Activated CD4-positive, alpha-beta memory T cell treated with anti-CD3 and anti-CD28 coated beads for 36 hours (primary cell): ENCODE measurements at regions not wholly inside any gene's neighbourhood (a gene's known extent, or its start where the extent isn't known, plus 50 kb on each side); places are given as distances from the start of the nearest gene placed in this dataset.

Experiments
- CTCF ChIA-PET: fragments of 350-600 bp; sonication (Branson Sonifier 250); formaldehyde crosslinking; loops from one replicate; lab custom pipeline; 2021; ENCODE audit warnings: antibody characterized with exemption, inconsistent platforms; lab: Charles Lee
- POLR2A ChIA-PET: fragments of 350-600 bp; sonication (Branson Sonifier 250); formaldehyde crosslinking; loops from one replicate; lab custom pipeline; 2021; ENCODE audit warnings: antibody characterized with exemption; lab: Charles Lee
- DNase-seq: peaks from one replicate; pipeline ENCODE4 v3.0.0-alpha.2; 2020
- H3K27ac Mint-ChIP-seq: one replicate; pipeline ENCODE4 v1.8.0; 2021; ENCODE audit warnings: mixed read lengths
- H3K27me3 Mint-ChIP-seq: one replicate; pipeline ENCODE4 v1.8.0; 2021; ENCODE audit warnings: mixed read lengths
- H3K36me3 Mint-ChIP-seq: one replicate; pipeline ENCODE4 v1.8.0; 2021; ENCODE audit warnings: mixed read lengths
- H3K4me1 Mint-ChIP-seq: one replicate; pipeline ENCODE4 v1.8.0; 2021; ENCODE audit warnings: low read depth, mixed read lengths
- H3K4me3 Mint-ChIP-seq: one replicate; pipeline ENCODE4 v1.8.0; 2021; ENCODE audit warnings: mild to moderate bottlenecking, mixed read lengths
- H3K9me3 Mint-ChIP-seq: one replicate; pipeline ENCODE4 v1.8.0; 2021; ENCODE audit warnings: mixed read lengths
- intact Hi-C: fragments of 100-400 bp; cut with micrococcal nuclease; formaldehyde crosslinking; loops from one replicate; pipeline ENCODE4 v1.15.1; 2023

DNA sequence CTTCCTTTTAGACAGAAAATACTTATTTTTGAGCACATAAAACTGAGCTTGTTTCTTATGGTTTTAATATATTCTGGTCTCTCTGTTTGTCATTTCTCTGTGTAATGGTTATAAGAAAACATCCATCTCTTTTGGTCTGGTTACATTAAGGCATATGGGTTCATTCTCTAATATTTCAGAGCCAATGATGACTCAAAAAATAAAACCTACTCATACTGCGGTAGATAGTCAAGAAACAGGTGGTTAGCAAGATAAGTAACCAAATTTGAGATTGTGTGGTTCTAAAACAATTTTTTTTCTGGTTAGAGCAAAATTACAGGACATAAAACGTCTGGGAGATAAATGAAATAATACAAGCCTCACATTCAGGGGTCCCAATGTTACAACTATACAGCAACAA lies 654.5 kb downstream of the STIM2 start:
- H3K36me3 Mint-ChIP-seq, result no peaks in the 10 kb centered on the region
- POLR2A ChIA-PET, result no interaction called here
- no peaks in the 10 kb centered on the region for H3K27me3 Mint-ChIP-seq
- H3K9me3 Mint-ChIP-seq, result peaks cover 4% of the 10 kb centered on the region
- CTCF ChIA-PET, result no interaction called here
- H3K4me3 Mint-ChIP-seq, result no peak overlapping the region
- intact Hi-C loops, result no loop called here
- H3K27ac Mint-ChIP-seq, result no peak overlapping the region
- no peak for DNase-seq
- no peaks in the 10 kb centered on the region for H3K4me1 Mint-ChIP-seq

DNA sequence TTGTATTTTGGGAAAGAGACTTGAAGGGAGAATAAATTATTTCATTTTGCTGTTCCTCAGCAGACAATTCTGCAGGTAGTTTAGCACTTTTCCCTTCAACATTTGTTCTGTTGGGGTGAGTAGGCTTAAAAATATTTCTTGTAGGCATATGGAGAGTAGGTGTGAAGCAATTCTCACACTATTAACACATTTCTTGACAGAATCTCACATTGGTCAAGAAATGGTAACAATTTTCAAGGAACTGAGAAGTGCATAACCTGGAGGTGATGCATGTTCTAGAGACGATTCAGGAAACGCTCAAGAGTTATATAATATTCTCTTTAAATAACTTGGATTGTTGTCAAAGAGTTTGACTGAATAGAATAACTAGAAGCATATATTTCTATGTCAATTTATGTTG lies 658.2 kb downstream of the STIM2 start:
- no peaks in the 10 kb centered on the region for H3K36me3 Mint-ChIP-seq
- ChIA-PET POLR2A (no interaction called here), CTCF (no interaction called here)
- H3K4me1 Mint-ChIP-seq, result no peaks in the 10 kb centered on the region
- H3K9me3 Mint-ChIP-seq, result no peaks in the 10 kb centered on the region
- intact Hi-C loops, result no loop called here
- H3K4me3 Mint-ChIP-seq, result no peak overlapping the region
- H3K27me3 Mint-ChIP-seq, result no peaks in the 10 kb centered on the region
- H3K27ac Mint-ChIP-seq, result no peak overlapping the region
- DNase-seq, result no peak

DNA sequence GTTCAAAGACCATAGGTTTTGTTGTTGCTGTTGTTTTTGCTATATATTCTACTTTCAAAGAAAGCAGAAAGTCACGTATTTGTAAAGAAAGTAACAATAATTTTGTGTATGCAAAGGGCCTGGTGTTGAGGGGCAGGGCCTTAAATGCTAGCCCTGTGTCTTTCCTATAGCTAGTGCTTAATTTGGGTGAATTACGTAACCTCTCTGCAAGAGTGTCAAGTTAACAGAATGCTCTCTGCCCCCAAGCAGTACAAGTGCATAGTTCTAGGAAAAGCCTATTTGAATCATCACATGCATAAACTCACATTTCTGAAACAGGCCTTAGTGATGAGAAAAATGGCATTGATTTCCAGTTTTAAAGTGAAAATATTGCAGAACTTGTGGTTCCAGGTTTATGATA lies 663.6 kb downstream of the STIM2 start:
- no peak overlapping the region for H3K27ac Mint-ChIP-seq
- CTCF ChIA-PET, result no interaction called here
- intact Hi-C loops, result no loop called here
- no peaks in the 10 kb centered on the region for H3K27me3 Mint-ChIP-seq
- POLR2A ChIA-PET, result no interaction called here
- H3K9me3 Mint-ChIP-seq, result peaks cover 2% of the 10 kb centered on the region
- no peak overlapping the region for H3K4me3 Mint-ChIP-seq
- no peak for DNase-seq
- no peaks in the 10 kb centered on the region for H3K4me1 Mint-ChIP-seq
- no peaks in the 10 kb centered on the region for H3K36me3 Mint-ChIP-seq

DNA sequence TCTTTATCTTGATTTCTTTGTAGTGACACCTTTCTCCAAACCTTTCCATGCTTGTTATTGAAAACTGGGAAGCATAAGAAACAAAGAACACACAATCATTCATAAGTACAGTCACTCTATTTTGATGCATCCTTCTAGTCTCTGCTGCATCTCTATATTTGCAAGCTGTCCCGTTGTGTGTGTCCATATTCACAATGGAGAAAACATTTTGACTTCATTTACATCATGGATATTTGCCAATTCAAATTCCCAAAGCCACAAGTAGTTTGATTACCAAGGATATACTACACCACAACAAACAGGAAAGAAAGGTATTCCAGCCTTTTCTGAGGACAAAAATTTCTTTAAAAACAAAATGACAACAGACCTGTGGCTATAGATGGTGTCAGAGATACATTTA lies 673.8 kb downstream of the STIM2 start:
- ChIA-PET POLR2A (no interaction called here), CTCF (no interaction called here)
- H3K4me1 Mint-ChIP-seq, result no peaks in the 10 kb centered on the region
- intact Hi-C loops, result no loop called here
- no peak for DNase-seq
- H3K27ac Mint-ChIP-seq, result no peak overlapping the region
- H3K4me3 Mint-ChIP-seq, result no peak overlapping the region
- H3K36me3 Mint-ChIP-seq, result no peaks in the 10 kb centered on the region
- H3K9me3 Mint-ChIP-seq, result peaks cover 5% of the 10 kb centered on the region
- H3K27me3 Mint-ChIP-seq, result no peaks in the 10 kb centered on the region

DNA sequence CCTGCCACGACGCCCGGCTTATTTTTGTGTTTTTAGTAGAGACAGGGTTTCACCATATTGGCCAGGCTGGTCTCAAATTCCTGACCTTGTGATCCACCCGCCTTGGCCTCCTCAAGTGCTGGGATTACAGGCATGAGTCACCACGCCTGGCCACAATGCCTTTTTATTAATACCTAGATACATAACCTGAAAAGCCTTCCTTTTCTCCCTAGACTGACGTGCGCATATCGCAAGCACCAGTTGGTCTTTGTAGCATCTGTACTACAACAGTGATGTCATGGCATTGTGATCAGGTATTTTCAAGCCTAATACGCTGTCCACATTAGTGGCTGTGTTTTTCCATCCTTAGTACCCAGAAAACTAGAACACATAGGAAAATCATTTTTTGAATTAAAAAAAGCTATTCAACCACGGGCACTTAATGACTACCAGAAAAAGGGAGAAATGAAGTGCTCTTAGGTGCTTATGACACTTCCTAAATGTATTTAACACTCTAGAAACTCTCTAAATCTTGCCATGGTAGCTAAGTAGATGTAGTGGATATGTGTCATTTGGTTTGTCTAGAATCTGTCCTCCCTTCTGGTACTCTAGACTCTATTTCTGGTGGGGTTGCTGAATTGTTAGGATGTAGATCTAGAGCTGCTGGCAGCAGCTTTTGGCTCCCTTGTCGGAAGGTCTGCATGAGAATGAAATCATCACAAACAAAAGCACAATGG lies 707.8 kb downstream of the STIM2 start:
- H3K36me3 Mint-ChIP-seq, result no peaks in the 10 kb centered on the region
- CTCF ChIA-PET, result no interaction called here
- H3K9me3 Mint-ChIP-seq, result peaks cover 2% of the 10 kb centered on the region
- intact Hi-C loops, result no loop called here
- POLR2A ChIA-PET, result no interaction called here
- no peak for DNase-seq
- no peak overlapping the region for H3K27ac Mint-ChIP-seq
- H3K27me3 Mint-ChIP-seq, result no peaks in the 10 kb centered on the region
- H3K4me1 Mint-ChIP-seq, result no peaks in the 10 kb centered on the region
- no peak overlapping the region for H3K4me3 Mint-ChIP-seq

DNA sequence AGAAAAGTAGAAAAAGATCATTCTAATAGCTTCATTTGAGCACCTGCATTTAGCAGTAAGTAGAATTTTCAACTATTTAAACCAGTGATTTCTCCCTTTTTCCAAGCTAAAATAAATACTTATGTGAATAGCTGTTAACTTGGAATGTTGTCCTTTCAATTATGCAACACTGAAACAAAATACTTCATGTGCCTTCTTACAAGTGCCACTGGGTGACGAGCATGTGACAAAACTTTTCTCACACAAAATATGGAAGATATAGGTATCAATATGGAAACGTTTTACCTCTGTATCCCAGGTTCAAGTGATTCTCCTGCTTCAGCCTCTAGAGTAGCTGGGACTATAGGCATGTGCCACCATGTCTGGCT lies 708.3 kb downstream of the STIM2 start:
- CTCF ChIA-PET, result no interaction called here
- Mint-ChIP-seq H3K27me3 (no peaks in the 10 kb centered on the region), H3K4me3 (no peak overlapping the region), H3K9me3 (peaks cover 2% of the 10 kb centered on the region), H3K4me1 (no peaks in the 10 kb centered on the region), H3K36me3 (no peaks in the 10 kb centered on the region), H3K27ac (no peak overlapping the region)
- intact Hi-C loops, result no loop called here
- DNase-seq, result no peak
- POLR2A ChIA-PET, result no interaction called here

DNA sequence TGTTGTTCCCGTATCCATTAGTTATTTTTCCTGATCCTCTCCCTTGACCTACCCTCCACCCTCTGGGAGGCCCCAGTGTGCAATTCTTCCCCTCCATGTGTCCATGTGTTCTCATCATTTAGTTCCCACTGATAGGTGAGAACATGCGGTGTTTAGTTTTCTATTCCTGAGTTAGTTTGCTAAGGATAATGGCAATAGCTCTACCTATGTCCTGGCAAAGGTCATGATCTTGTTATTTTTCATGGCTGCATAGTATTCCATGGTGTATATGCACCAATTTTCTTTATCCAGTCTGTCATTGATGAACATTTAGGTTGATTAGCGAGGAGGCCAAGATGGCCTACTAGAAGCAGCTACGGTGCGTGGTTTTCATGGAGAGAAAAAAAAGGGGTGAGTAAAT lies 714.1 kb downstream of the STIM2 start:
- intact Hi-C loops, result no loop called here
- Mint-ChIP-seq H3K9me3 (peaks cover 5% of the 10 kb centered on the region), H3K4me3 (no peak overlapping the region), H3K4me1 (no peaks in the 10 kb centered on the region), H3K27ac (no peak overlapping the region), H3K27me3 (no peaks in the 10 kb centered on the region), H3K36me3 (no peaks in the 10 kb centered on the region)
- POLR2A ChIA-PET, result no interaction called here
- DNase-seq, result no peak
- CTCF ChIA-PET, result no interaction called here

DNA sequence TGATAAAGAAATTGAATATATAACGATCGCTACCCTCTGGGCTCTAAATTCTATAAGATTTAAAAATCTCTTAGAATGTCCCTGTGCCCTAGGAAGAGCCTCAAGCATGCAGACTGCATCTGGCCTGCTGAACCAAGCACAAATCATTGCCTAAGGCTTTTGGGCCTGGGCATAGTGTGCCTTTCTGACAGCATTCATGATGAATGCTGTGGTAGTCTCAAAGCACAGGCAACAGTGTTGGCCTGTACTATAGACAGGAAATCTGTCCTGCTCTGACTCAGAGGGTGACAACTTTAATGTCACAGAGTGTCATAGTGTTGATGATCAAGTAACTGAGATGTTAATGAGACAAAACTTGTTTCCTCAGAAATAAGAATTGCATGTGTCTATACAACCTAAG lies 717.3 kb downstream of the STIM2 start:
- intact Hi-C loops, result no loop called here
- Mint-ChIP-seq H3K9me3 (peaks cover 10% of the 10 kb centered on the region), H3K36me3 (no peaks in the 10 kb centered on the region), H3K4me1 (no peaks in the 10 kb centered on the region), H3K4me3 (no peak overlapping the region), H3K27me3 (no peaks in the 10 kb centered on the region), H3K27ac (no peak overlapping the region)
- ChIA-PET POLR2A (no interaction called here), CTCF (no interaction called here)
- DNase-seq, result no peak

DNA sequence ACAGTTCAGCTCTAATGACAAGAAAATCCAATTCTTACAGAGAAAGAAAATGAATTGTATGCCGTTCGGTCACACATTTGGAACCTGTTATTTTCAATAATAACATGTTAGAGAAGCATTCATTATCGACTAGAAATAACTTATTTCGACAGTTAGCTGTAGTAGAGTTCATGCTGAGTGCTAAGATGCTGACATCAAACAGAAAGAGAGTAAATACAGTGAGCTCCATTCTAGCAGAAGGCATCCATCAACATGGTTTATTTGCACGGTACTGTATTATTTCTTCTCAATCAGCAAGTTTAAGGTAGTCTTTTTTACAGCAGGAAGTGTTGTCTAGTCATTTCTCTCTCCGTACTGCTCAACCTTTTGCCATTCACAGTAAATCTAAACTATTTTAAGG lies 732.1 kb downstream of the STIM2 start:
- ChIA-PET POLR2A (no interaction called here), CTCF (no interaction called here)
- Mint-ChIP-seq H3K4me1 (no peaks in the 10 kb centered on the region), H3K4me3 (no peak overlapping the region), H3K27ac (no peak overlapping the region), H3K27me3 (no peaks in the 10 kb centered on the region), H3K36me3 (no peaks in the 10 kb centered on the region), H3K9me3 (peaks cover 9% of the 10 kb centered on the region)
- no peak for DNase-seq
- intact Hi-C loops, result no loop called here

DNA sequence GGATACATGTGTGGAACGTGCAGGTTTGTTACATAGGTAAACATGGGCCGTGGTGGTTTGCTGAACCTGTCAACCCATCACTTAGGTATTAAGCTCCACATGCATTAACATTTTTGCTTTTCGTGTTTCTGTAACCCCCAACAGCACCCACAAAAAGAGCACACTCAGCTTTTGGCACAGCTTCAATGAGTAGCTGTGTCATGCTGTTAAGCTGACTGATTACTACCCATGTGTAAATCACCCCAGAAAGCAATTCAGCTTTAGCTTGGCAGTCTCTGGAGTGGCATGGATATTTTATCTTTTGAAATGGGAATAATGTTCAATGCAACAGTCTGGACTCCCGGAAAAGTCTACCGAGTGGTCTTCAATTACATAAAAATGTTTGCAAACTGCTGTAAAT lies 734.3 kb downstream of the STIM2 start:
- intact Hi-C loops, result no loop called here
- no peaks in the 10 kb centered on the region for H3K4me1 Mint-ChIP-seq
- ChIA-PET POLR2A (interaction anchor here (1.2 kb wide), 1 partner anchor 10 kb away, joined by 3 read pairs; no protein-coding TSS in a partner anchor), CTCF (interaction anchor here (0.6 kb wide), 1 partner anchor 276 kb away, joined by 3 read pairs; no protein-coding TSS in a partner anchor)
- no peak overlapping the region for H3K27ac Mint-ChIP-seq
- H3K27me3 Mint-ChIP-seq, result no peaks in the 10 kb centered on the region
- H3K9me3 Mint-ChIP-seq, result peaks cover 9% of the 10 kb centered on the region
- H3K4me3 Mint-ChIP-seq, result no peak overlapping the region
- DNase-seq, result no peak
- H3K36me3 Mint-ChIP-seq, result no peaks in the 10 kb centered on the region

DNA sequence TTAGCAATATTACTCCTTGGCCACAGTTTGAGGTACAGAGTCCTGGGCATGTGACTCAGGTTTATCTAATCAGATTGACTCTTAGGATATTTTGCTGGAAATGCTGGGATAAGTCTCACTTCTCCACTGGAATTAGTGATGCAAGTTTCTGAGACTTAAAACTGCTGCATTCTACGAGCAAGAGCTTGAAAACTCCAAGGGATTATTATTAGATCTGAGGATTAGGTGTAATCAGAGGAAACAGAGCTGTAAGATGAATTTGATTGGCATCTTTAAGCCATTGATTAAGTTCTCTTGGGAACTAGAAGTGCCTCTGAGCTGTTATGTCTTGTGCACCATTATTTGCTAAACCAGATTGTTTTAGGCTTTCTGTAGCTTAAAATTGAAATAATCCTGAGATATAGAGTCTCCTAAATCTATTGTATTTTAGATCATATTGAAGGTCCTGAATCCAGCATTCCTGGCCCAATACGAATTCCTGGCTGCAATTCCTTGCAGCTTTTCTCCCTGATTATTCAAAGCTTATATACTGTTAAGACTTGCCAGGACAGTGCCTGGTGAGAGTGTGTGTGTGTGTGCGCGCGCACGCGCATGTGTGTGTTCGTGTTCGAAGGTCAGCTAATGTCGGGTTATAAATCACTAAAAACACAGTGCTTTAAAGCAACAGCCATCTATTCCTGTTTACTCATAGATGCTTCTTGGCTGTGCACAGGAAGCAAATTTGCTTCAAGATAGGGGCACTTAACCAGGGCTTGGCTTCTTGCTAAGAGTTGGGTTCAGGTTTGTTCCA lies 735.1 kb downstream of the STIM2 start:
- no peaks in the 10 kb centered on the region for H3K4me1 Mint-ChIP-seq
- no peaks in the 10 kb centered on the region for H3K36me3 Mint-ChIP-seq
- intact Hi-C loops, result no loop called here
- peaks cover 9% of the 10 kb centered on the region for H3K9me3 Mint-ChIP-seq
- ChIA-PET POLR2A (interaction anchor here (1.2 kb wide), 1 partner anchor 10 kb away, joined by 3 read pairs; no protein-coding TSS in a partner anchor), CTCF (interaction anchor here (0.6 kb wide), 1 partner anchor 276 kb away, joined by 3 read pairs; no protein-coding TSS in a partner anchor)
- H3K27ac Mint-ChIP-seq, result no peak overlapping the region
- no peak for DNase-seq
- no peak overlapping the region for H3K4me3 Mint-ChIP-seq
- no peaks in the 10 kb centered on the region for H3K27me3 Mint-ChIP-seq

DNA sequence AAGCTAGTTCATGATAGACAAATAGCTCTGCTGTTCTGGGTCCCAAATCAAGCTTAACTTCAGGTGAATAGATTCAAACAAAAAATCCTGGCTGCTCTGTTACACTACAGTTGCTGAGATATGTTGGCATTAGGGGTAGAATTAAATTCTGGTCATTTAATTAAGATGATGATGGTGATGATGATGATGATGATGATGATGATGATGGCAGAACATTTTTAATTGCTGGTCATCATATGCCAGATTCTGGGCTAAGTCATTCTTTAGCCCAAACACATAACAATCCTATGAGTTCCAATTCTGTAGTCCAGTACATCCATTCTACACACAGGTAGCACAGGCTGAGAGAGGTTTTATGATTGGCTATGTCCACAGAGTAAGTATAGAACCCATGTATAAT lies 741.5 kb downstream of the STIM2 start:
- DNase-seq, result no peak
- intact Hi-C loops, result no loop called here
- H3K27ac Mint-ChIP-seq, result no peak overlapping the region
- no peaks in the 10 kb centered on the region for H3K4me1 Mint-ChIP-seq
- ChIA-PET POLR2A (no interaction called here), CTCF (no interaction called here)
- H3K9me3 Mint-ChIP-seq, result peaks cover 13% of the 10 kb centered on the region
- no peaks in the 10 kb centered on the region for H3K27me3 Mint-ChIP-seq
- no peak overlapping the region for H3K4me3 Mint-ChIP-seq
- no peaks in the 10 kb centered on the region for H3K36me3 Mint-ChIP-seq

DNA sequence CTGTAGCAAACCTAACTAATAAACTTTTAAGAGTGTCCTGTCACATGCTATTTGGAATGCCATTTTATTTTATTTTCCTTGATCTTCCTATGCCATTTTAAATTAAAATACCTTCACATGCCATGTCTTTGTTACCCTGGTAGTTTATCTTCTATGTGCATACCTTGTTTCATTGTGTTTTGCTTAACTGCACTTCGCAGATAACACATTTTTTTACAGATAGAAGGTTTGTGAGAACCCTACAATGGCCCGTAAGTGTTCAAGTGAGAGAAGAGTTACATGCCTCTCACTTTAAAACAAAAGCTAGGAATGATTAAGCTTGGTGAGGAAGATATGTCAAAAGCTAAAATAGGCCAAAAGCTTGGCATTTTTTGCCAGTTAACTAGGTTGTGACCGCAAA lies 744.1 kb downstream of the STIM2 start:
- Mint-ChIP-seq H3K9me3 (peaks cover 13% of the 10 kb centered on the region), H3K36me3 (no peaks in the 10 kb centered on the region), H3K4me3 (no peak overlapping the region), H3K27me3 (no peaks in the 10 kb centered on the region), H3K4me1 (no peaks in the 10 kb centered on the region), H3K27ac (no peak overlapping the region)
- DNase-seq, result no peak
- intact Hi-C loops, result no loop called here
- ChIA-PET POLR2A (no interaction called here), CTCF (no interaction called here)
